ENCODE measurements at regions not wholly inside any gene's neighbourhood (a gene's known extent, or its start where the extent isn't known, plus 50 kb on each side); places are given as distances from the start of the nearest gene placed in this dataset.

DNA sequence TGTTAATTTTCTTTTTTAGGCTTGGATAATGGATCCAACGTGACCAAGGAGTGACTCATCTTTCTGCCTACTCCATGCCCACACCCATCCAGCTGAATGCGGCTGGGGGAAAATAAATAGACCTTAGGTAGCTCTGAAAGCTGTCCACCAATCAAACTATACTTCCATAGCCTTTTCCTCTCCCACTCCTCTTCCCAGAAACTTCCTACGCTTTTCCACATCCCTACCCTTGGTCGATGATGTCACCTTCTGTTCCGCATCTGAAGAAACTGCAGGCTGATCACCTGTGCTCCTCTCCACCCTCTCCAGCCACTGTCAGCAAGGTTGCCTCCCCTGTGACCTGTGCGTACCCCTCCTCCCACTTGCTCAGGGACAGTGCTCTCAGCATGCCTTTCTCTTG, 359.8 kb upstream of the KLF6 start:
- H3K9me3 ChIP-seq (replicated peaks; ENCODE audit: low read length) = no peaks in the 10 kb centered on the region
- H3K27me3 ChIP-seq (ENCODE audit: control insufficient read depth, insufficient read depth, low read length) = no peaks in the 10 kb centered on the region
- no peak overlapping the region for H3K4me3 ChIP-seq (ENCODE audit: low read length)
- no peaks in the 10 kb centered on the region for H3K36me3 ChIP-seq (ENCODE audit: insufficient read depth, low read length)
- no peak overlapping the region for H3K9ac ChIP-seq (ENCODE audit: low read depth, low read length)
- peaks cover 7% of the 10 kb centered on the region for H3K4me1 ChIP-seq (ENCODE audit: control insufficient read depth, insufficient read depth, low read length)
- H3K4me2 ChIP-seq (ENCODE audit: low read length) = no peak overlapping the region

DNA sequence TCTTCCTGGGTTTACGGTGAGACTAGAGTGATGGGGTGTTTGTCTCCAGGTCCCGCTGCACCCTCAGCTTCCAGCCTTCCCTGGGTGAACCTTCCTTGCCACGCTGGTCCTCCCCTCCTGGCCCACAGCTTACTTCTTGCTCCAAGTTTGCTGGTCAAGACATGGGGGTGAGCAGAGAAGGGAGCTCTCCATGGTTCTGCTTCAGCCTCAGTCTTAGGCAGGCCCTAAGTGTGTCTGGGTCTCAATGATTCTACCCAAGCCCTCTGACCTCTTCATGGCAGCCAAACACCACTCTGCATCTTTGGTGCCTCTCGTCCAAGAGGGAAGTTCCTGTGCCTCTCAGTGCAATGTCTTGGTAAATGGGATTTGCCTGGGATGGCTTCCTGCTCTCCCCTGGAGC, 356.5 kb upstream of the KLF6 start:
- no peak overlapping the region for H3K9ac ChIP-seq (ENCODE audit: low read depth, low read length)
- H3K36me3 ChIP-seq (ENCODE audit: insufficient read depth, low read length) = no peaks in the 10 kb centered on the region
- H3K4me1 ChIP-seq (ENCODE audit: control insufficient read depth, insufficient read depth, low read length) = peaks cover 7% of the 10 kb centered on the region
- H3K4me3 ChIP-seq (ENCODE audit: low read length) = no peak overlapping the region
- no peaks in the 10 kb centered on the region for H3K27me3 ChIP-seq (ENCODE audit: control insufficient read depth, insufficient read depth, low read length)
- H3K9me3 ChIP-seq (replicated peaks; ENCODE audit: low read length) = no peaks in the 10 kb centered on the region
- H3K4me2 ChIP-seq (ENCODE audit: low read length) = no peak overlapping the region

DNA sequence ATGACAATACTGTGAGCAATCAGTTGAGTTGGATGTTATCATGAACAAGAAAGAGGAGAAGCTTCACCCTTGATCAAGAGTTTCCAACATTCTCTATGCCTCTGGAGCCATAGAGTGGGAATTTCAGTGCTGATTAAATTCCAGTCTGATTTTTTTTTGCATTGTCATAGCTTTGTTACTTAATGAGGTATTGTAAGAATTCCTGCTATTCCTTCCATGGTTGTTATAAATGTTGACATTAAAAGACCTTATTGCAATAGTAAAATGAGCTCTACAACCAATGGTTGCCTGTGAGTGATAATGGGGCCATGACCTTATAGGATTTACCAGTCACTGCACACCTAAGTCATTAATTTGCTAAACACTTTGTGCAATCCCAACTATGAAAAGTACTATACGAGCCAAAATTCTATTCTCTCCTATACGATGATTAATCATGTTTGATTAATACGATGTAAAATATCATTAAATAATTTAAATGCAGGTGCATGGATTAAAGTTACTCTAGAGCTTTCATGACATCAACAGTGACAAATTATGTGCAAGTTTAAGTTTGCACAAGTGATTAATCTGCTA, 353.2 kb upstream of the KLF6 start:
- no peaks in the 10 kb centered on the region for H3K27me3 ChIP-seq (ENCODE audit: control insufficient read depth, insufficient read depth, low read length)

DNA sequence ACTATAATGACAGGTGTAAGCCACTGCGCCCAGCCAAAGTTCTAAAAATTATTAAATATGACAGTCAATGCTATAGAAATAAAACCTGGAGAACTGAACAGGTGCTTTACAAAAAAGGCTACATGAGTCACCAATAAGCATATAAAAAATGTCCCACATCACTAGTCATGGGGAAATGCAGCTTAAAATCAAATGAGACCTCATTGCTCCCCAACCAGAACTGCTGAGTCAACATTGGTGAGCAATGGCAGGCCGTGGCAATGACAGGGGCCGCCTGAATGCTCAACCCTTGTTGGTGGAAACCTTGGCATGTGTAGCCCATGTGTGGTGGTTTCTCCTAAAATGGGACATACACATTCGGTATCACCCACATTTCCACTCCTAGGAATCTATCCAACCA, 352.3 kb upstream of the KLF6 start:
- H3K9ac ChIP-seq (ENCODE audit: low read depth, low read length) = no peak overlapping the region
- no peaks in the 10 kb centered on the region for H3K9me3 ChIP-seq (replicated peaks; ENCODE audit: low read length)
- peaks cover 2% of the 10 kb centered on the region for H3K4me1 ChIP-seq (ENCODE audit: control insufficient read depth, insufficient read depth, low read length)
- no peaks in the 10 kb centered on the region for H3K36me3 ChIP-seq (ENCODE audit: insufficient read depth, low read length)
- no peak overlapping the region for H3K4me3 ChIP-seq (ENCODE audit: low read length)
- no peaks in the 10 kb centered on the region for H3K27me3 ChIP-seq (ENCODE audit: control insufficient read depth, insufficient read depth, low read length)
- no peak overlapping the region for H3K4me2 ChIP-seq (ENCODE audit: low read length)

More for the DNA sequence above, 353.2 kb upstream of the KLF6 start:
- Histone ChIP-seq H3K9me3 (replicated peaks; ENCODE audit: low read length) (no peaks in the 10 kb centered on the region), H3K4me3 (ENCODE audit: low read length) (no peak overlapping the region), H3K36me3 (ENCODE audit: insufficient read depth, low read length) (no peaks in the 10 kb centered on the region), H3K9ac (ENCODE audit: low read depth, low read length) (no peak overlapping the region), H3K4me1 (ENCODE audit: control insufficient read depth, insufficient read depth, low read length) (no peaks in the 10 kb centered on the region), H3K4me2 (ENCODE audit: low read length) (no peak overlapping the region)

DNA sequence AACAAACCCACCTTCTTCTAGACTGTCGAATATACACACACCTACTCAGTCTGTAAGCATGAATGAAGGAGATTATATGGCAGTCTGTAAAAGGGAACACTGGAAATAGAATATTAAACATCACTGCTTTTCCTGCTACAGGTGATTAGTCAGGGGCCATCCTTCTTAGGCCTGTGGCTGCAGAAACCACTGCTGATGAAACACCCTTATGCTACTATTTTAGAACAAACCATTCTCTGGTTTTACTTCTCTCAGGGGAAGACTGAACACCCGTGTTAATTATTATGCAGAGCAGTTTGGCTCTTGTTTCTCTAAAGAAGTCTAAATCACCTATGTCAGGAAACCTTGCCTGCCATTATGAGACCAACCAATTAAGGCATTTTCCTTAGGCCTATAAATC, 351.1 kb upstream of the KLF6 start:
- Histone ChIP-seq H3K4me1 (ENCODE audit: control insufficient read depth, insufficient read depth, low read length) (peaks cover 11% of the 10 kb centered on the region), H3K9ac (ENCODE audit: low read depth, low read length) (no peak overlapping the region), H3K9me3 (replicated peaks; ENCODE audit: low read length) (no peaks in the 10 kb centered on the region), H3K27me3 (ENCODE audit: control insufficient read depth, insufficient read depth, low read length) (no peaks in the 10 kb centered on the region), H3K4me2 (ENCODE audit: low read length) (no peak overlapping the region), H3K4me3 (ENCODE audit: low read length) (no peak overlapping the region), H3K36me3 (ENCODE audit: insufficient read depth, low read length) (no peaks in the 10 kb centered on the region)

DNA sequence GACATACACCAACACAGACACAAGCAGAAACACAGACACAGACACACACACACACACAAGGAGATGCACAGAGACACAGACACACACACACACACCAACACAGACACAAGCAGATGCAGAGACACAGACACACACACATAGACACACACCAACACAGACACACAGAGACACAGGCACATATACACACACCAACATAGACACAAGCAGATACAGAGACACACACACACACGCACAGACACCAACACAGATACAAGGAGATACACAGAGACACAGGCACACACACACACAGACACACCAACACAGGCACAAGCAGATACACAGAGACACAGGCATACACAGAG, 347.2 kb upstream of the KLF6 start:
- Histone ChIP-seq H3K4me1 (ENCODE audit: control insufficient read depth, insufficient read depth, low read length) (peaks cover 29% of the 10 kb centered on the region), H3K27me3 (ENCODE audit: control insufficient read depth, insufficient read depth, low read length) (no peaks in the 10 kb centered on the region), H3K36me3 (ENCODE audit: insufficient read depth, low read length) (no peaks in the 10 kb centered on the region), H3K4me2 (ENCODE audit: low read length) (peak overlapping the region; percentile 64), H3K9ac (ENCODE audit: low read depth, low read length) (peak overlapping the region; percentile 74), H3K4me3 (ENCODE audit: low read length) (peak overlapping the region; percentile 17), H3K9me3 (replicated peaks; ENCODE audit: low read length) (no peaks in the 10 kb centered on the region)

DNA sequence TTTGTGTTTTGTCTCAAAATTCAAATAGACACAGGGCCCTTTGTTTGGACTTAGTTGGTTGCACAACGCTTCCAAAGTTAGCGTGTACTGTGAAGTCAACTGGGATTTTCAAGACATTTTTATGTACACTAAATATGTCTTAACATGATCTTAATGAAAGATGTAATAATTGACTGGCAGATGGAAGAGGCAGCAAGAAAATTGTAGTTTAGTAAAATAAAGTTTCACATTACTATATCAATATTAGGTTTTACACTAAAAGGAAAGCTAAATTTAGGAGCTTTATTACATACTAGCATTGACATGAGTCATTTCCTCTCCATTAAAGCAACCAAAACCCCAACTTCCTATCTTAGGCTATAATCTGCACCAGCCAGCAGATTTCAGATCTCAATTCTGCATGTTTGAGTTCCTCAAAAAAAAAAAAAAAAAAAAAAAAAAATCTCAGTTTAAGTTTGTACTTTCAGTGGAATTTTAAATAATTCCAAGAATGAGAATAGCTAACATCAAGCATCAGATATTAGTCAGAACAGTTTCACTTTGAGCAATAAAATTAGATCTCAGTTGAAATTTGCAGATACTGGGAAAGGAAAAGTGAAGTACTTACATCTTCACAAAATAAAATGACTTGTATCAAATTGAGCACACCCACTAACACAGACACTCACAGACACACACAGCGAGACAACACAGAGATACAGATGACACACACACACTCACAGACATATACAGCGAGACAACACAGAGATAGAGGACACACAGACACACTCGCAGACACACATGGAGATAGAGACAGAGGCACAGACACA, 346.6 kb upstream of the KLF6 start:
- no peaks in the 10 kb centered on the region for H3K9me3 ChIP-seq (replicated peaks; ENCODE audit: low read length)
- H3K36me3 ChIP-seq (ENCODE audit: insufficient read depth, low read length) = no peaks in the 10 kb centered on the region
- H3K4me3 ChIP-seq (ENCODE audit: low read length) = peak overlapping the region; percentile 17
- H3K4me1 ChIP-seq (ENCODE audit: control insufficient read depth, insufficient read depth, low read length) = peaks cover 29% of the 10 kb centered on the region
- no peaks in the 10 kb centered on the region for H3K27me3 ChIP-seq (ENCODE audit: control insufficient read depth, insufficient read depth, low read length)
- H3K4me2 ChIP-seq (ENCODE audit: low read length) = peak overlapping the region; percentile 64
- peak overlapping the region; percentile 74 for H3K9ac ChIP-seq (ENCODE audit: low read depth, low read length)

DNA sequence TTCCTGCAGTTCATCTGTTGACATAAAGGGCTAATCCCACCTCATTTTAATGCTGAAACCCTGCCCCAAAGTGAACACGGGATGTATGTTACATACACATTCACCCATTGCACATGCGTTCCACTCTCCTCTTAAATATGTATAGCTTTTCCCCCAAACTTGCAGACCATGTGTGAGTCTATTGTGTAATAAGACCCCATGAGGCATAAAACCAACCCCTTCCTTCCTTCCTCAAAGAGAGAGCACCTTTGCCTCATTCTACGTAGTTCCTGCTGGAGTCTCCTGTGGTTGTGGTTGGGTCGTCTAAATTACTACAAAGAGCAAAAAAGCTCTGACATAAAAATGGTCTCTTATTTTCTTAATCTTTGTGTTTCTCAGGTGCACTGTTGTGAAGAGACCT, 345.7 kb upstream of the KLF6 start:
- Histone ChIP-seq H3K4me1 (ENCODE audit: control insufficient read depth, insufficient read depth, low read length) (peaks cover 29% of the 10 kb centered on the region), H3K4me3 (ENCODE audit: low read length) (no peak overlapping the region), H3K9me3 (replicated peaks; ENCODE audit: low read length) (no peaks in the 10 kb centered on the region), H3K27me3 (ENCODE audit: control insufficient read depth, insufficient read depth, low read length) (no peaks in the 10 kb centered on the region), H3K36me3 (ENCODE audit: insufficient read depth, low read length) (no peaks in the 10 kb centered on the region), H3K4me2 (ENCODE audit: low read length) (no peak overlapping the region), H3K9ac (ENCODE audit: low read depth, low read length) (peak overlapping the region; percentile 36)

DNA sequence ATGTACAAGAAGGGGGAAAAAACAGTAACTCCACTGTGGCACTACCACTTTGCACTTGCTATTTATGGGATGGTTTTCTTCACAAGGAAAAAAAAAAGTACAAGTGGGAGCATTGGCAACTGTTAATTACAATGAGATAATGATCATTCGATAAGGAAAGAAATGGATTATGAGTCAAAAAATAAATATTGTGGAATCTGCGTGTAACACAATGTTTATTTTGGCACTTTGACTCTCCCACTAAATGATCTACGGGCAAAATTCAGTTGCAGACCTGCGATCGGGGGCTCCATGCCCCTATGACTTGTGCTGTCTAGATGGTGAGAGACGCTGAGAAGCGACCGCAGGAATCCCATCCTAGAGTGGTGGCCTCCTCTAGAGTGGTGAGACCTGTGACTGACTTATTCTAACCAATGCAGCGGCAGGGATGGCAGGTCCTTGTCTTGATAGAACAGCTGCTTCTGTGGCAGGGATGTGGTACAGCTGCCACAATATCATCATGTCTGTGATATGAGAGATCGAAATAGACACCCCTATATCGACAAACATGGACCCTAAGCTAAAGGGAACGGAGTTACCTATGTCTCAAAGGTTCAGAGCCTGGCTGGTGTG, 345.0 kb upstream of the KLF6 start:
- Histone ChIP-seq H3K9ac (ENCODE audit: low read depth, low read length) (no peak overlapping the region), H3K36me3 (ENCODE audit: insufficient read depth, low read length) (no peaks in the 10 kb centered on the region), H3K4me3 (ENCODE audit: low read length) (no peak overlapping the region), H3K9me3 (replicated peaks; ENCODE audit: low read length) (no peaks in the 10 kb centered on the region), H3K27me3 (ENCODE audit: control insufficient read depth, insufficient read depth, low read length) (no peaks in the 10 kb centered on the region), H3K4me2 (ENCODE audit: low read length) (no peak overlapping the region), H3K4me1 (ENCODE audit: control insufficient read depth, insufficient read depth, low read length) (peaks cover 29% of the 10 kb centered on the region)

DNA sequence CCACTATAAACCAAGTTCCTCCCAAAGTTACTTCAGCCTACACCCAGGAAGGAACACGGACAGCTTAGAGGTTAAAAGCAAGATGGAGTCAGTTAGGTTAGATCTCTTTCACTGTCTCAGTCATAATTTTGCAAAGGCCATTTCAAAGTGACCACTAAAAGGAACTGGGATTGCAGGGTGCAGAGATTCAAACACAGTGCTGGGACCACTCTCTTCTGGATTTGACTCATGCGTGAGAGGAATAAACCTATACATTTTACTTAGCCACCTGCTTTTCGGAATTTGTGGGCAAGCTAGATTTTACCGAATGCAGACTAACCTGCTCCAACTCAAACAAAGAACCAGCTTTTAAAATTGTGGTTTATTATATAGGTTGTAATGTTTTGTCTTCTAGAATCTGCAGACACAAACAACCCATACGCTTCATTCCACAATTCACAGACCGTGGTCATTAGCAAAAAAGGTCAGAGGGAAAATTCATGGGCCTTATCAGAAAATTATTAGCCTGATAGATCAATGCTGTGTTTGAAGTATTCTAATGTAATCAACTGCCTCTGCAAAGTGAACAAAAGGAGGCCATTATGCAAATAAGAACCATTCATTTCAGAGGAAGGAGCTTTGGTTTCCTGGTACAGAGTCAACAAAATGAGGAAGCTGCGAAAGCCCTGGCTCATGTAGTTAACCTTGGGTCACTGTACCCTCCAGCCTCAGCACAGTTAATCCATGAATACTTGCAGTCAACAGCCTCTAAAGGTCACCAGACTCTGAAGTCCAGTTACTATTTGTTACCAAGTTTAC, 342.7 kb upstream of the KLF6 start:
- Histone ChIP-seq H3K4me2 (ENCODE audit: low read length) (no peak overlapping the region), H3K9ac (ENCODE audit: low read depth, low read length) (no peak overlapping the region), H3K27me3 (ENCODE audit: control insufficient read depth, insufficient read depth, low read length) (no peaks in the 10 kb centered on the region), H3K9me3 (replicated peaks; ENCODE audit: low read length) (no peaks in the 10 kb centered on the region), H3K4me1 (ENCODE audit: control insufficient read depth, insufficient read depth, low read length) (peaks cover 29% of the 10 kb centered on the region), H3K36me3 (ENCODE audit: insufficient read depth, low read length) (no peaks in the 10 kb centered on the region), H3K4me3 (ENCODE audit: low read length) (no peak overlapping the region)

DNA sequence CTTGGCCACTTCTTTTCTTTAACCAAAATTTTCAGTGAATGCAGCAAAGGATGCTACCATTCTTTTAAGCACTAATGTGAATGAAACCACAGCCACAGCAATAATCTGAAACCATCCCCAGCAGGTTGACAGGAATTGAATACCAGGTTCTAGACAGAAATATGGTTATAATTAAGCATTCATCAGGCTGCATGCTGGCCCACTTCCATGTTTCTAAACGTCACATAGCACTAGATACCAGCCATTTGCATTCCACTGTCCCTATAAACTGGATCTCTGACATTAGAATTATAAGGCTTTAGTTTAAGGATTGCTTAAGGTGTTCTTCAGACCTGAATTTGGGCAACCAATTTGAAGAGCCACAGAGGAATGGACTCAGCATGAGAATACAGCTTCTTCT, 340.8 kb upstream of the KLF6 start:
- Histone ChIP-seq H3K4me1 (ENCODE audit: control insufficient read depth, insufficient read depth, low read length) (peaks cover 14% of the 10 kb centered on the region), H3K4me3 (ENCODE audit: low read length) (no peak overlapping the region), H3K4me2 (ENCODE audit: low read length) (no peak overlapping the region), H3K9ac (ENCODE audit: low read depth, low read length) (no peak overlapping the region), H3K9me3 (replicated peaks; ENCODE audit: low read length) (no peaks in the 10 kb centered on the region), H3K36me3 (ENCODE audit: insufficient read depth, low read length) (no peaks in the 10 kb centered on the region), H3K27me3 (ENCODE audit: control insufficient read depth, insufficient read depth, low read length) (no peaks in the 10 kb centered on the region)

Measured in skeletal muscle satellite cell (primary cell).